K562 (cell line): ENCODE measurements at regions not wholly inside any gene's neighbourhood (a gene's known extent, or its start where the extent isn't known, plus 50 kb on each side); places are given as distances from the start of the nearest gene placed in this dataset. TPM values are rescaled to one million over a fixed set of nuclear protein-coding genes. Genes with fewer than 3 reads are reported as not detected.

Experiments
- ATAC-seq: fragments of 200-7000 bp; cut with Tn5 transposase; 3 replicates; pipeline ENCODE4 v1.9.1; 2020; ENCODE audit warnings: moderate library complexity
- BruUV-seq: library from RNA; stranded (reverse); fragments of 400-500 nt; replicated peaks from 2 replicates; lab custom pipeline; 2021; lab: Mats Ljungman, UMichigan
- CTCF ChIA-PET: fragments of 300-600 bp; formaldehyde crosslinking; extraction: SDS; loops from one replicate; lab custom pipeline; 2021; ENCODE audit warnings: low intra/inter-chr PET ratio; lab: Yijun Ruan, JAX
- POLR2A ChIA-PET: fragments of 300-600, 350-650 bp; sonication (Branson Sonifier 250); formaldehyde crosslinking; extraction: SDS; loops from one replicate; lab custom pipeline; 2021; ENCODE audit warnings: antibody characterized with exemption, inconsistent platforms; lab: Yijun Ruan, JAX
- DNase-seq, 4 experiments: peaks; one replicate each; pipeline versions ENCODE4 v3.0.0 to v3.0.0-alpha.2; 2011 to 2018; ENCODE audit warnings: low spot score in 3 of 4, mixed read lengths in 3 of 4; ENCODE audit errors: extremely low read depth in 1 of 4
- FAIRE-seq: peaks from 2 replicates; lab custom pipeline; 2011; peaks lifted over from hg19 to GRCh38; lab: Jason Lieb, UNC
- H2AFZ ChIP-seq: 2 replicates; pipeline ENCODE4 v1.6.0; 2011; ENCODE audit warnings: low read depth, low read length, control low read depth, inconsistent platforms
- H3K27ac ChIP-seq: fragments of 200-600 bp; 3 replicates; pipeline ENCODE4 v1.8.0; 2011; ENCODE audit warnings: low read depth, mild to moderate bottlenecking, control low read depth, inconsistent platforms, low read length, moderate library complexity, mixed read lengths; ENCODE audit errors: extremely low read depth
- H3K27me3 ChIP-seq, 2 experiments: fragments of 300-600 bp in 1 of 2; 2 replicates in 1 of 2; 3 replicates in 1 of 2; pipeline versions ENCODE4 v1.6.0 to v1.8.0; 2011; ENCODE audit warnings: inconsistent platforms in 2 of 2, low read length in 2 of 2, mild to moderate bottlenecking in 1 of 2, mixed read lengths in 1 of 2, moderate library complexity in 1 of 2; ENCODE audit not compliant: control insufficient read depth in 2 of 2, insufficient read depth in 2 of 2
- H3K36me3 ChIP-seq: fragments of 300-600 bp; 3 replicates; pipeline ENCODE4 v1.8.0; 2011; ENCODE audit warnings: mild to moderate bottlenecking, low read length, inconsistent platforms; ENCODE audit not compliant: control insufficient read depth, insufficient read depth
- H3K4me1 ChIP-seq, 2 experiments: fragments of 200-600 bp in 1 of 2; replicated peaks in 1 of 2; 2 replicates in 1 of 2; 3 replicates in 1 of 2; pipeline versions ENCODE4 v1.5.1 to v1.8.0; 2011; ENCODE audit warnings: inconsistent platforms in 2 of 2, low read length in 2 of 2, mild to moderate bottlenecking in 1 of 2, mixed read lengths in 1 of 2, moderate library complexity in 1 of 2; ENCODE audit not compliant: control insufficient read depth in 2 of 2, insufficient read depth in 2 of 2
- H3K4me2 ChIP-seq: 2 replicates; pipeline ENCODE4 v1.6.1; 2011; ENCODE audit warnings: low read length, control low read depth, inconsistent platforms, mixed read lengths; ENCODE audit not compliant: insufficient read depth
- H3K4me3 ChIP-seq: fragments of 200-600 bp; sonication (generic), shearing (Covaris generic); 2 replicates; pipeline ENCODE4 v1.5.1; 2016; ENCODE audit warnings: control low read depth, inconsistent platforms
- H3K79me2 ChIP-seq: fragments of 200-600 bp; 3 replicates; pipeline ENCODE4 v1.8.0; 2011; ENCODE audit warnings: low read length, inconsistent platforms; ENCODE audit not compliant: control insufficient read depth, insufficient read depth
- H3K9ac ChIP-seq, 2 experiments: 2 replicates each; pipeline versions ENCODE4 v1.6.0 to v1.6.1; 2011; ENCODE audit warnings: low read depth in 2 of 2, low read length in 2 of 2, control low read depth in 1 of 2, inconsistent platforms in 1 of 2, mild to moderate bottlenecking in 1 of 2, mixed read lengths in 1 of 2; ENCODE audit not compliant: insufficient read depth in 1 of 2
- H3K9me1 ChIP-seq: one replicate; pipeline ENCODE4 v1.6.0; 2011; ENCODE audit warnings: inconsistent platforms, mild to moderate bottlenecking, low read length, moderate library complexity; ENCODE audit not compliant: control insufficient read depth, insufficient read depth
- H3K9me3 ChIP-seq: replicated peaks from 2 replicates; pipeline ENCODE4 v1.5.1; 2011; ENCODE audit warnings: low read depth, low read length, inconsistent platforms; ENCODE audit not compliant: control insufficient read depth, insufficient read depth
- H4K20me1 ChIP-seq: replicated peaks from 2 replicates; pipeline ENCODE4 v1.6.1; 2011; ENCODE audit warnings: low read length, inconsistent platforms, mixed read lengths; ENCODE audit not compliant: control insufficient read depth, insufficient read depth
- GTF2B ChIP-seq: IDR thresholded peaks from 2 replicates; pipeline ENCODE4 v1.6.1; 2011; ENCODE audit not compliant: insufficient read length; ENCODE audit errors: extremely low read depth
- NFYB ChIP-seq: IDR thresholded peaks from 2 replicates; pipeline ENCODE4 v1.6.1; 2011; ENCODE audit warnings: mild to moderate bottlenecking, moderate library complexity; ENCODE audit not compliant: insufficient read length; ENCODE audit errors: extremely low read depth
- RBM34 ChIP-seq: fragments of 200-400 bp; formaldehyde crosslinking; IDR thresholded peaks from 2 replicates; pipeline ENCODE4 v1.6.1; 2018; ENCODE audit warnings: low read length, borderline replicate concordance; ENCODE audit not compliant: insufficient read depth
- ZNF316 ChIP-seq: fragments of 450-650 bp; IDR thresholded peaks from 2 replicates; pipeline ENCODE4 v1.6.1; 2016
- in situ Hi-C: fragments of 300-500 bp; cut with MboI; formaldehyde crosslinking; loops from 4 replicates; pipeline ENCODE4 v1.15.0; 2018; ENCODE audit warnings: inconsistent platforms, mixed read lengths
- intact Hi-C: fragments of 100-400 bp; cut with micrococcal nuclease; formaldehyde crosslinking; loops from 2 replicates; pipeline ENCODE4 v1.14.2; 2022
- small RNA-seq: library from RNA; depleted of rRNA; stranded (forward); fragments of <200 nt; gene quantifications from one replicate; pipeline ENCODE3, GENCODE V24; 2014

DNA sequence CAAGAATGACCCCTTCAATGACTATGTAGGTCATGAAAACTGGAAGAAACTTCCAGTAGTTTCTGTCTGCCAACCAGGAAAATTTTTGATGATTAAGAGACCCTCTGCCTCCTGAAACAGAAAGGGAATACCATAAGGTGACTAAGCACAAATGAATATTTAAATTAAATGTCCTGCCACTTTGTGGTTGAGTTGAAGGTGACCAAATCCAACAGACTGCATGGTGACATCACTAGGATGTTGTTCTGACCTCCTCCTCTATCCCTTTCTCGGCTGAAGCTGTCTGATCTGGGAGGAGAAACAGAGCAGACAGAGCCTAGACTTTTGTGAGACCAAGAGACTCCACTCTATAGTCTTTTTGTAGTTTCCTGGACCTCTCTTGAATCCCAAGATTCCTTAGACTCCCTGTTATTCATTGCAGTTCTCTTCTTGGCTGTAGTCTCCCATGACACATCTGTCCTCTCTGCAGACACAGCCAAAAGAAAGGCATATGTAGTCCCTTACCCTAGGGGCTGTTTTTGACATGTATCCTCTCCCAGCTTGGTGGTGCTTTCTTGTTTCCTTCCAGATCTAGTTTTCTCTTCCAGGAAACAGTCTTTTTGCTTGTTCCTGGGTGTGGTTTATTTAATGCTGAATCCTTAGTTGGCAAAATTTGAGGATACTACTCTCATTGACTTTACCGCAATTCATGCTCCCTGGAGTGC lies 55.2 kb upstream of the UBE3A start (continued):
- TF ChIP-seq NFYB = no peak

DNA sequence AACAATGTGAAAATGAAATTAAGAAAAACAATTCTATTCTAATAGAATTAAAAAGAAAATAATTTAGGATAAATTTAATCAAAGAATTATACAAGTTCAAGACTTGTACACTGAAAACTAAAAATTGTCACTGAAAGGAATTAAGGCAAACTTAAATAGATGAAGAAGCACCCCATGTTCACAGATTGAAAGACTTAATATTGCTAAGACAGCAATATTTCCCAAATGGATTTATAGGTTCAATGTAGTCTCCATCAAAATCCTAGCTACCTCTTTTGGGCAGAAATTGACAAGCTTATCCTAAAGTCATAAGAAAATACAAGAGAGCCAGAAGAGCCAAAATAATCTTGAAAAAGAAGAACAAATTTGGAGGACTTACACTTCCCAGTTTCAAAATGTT lies 53.5 kb upstream of the UBE3A start:
- intact Hi-C loops = no loop called here
- H3K9me1 ChIP-seq = no peaks in the 10 kb centered on the region
- H3K36me3 ChIP-seq = no peaks in the 10 kb centered on the region
- H3K4me3 ChIP-seq = no peak overlapping the region
- CTCF ChIA-PET = no interaction called here
- H3K27ac ChIP-seq = no peak overlapping the region
- no peaks in the 10 kb centered on the region for H3K79me2 ChIP-seq
- no peaks in the 10 kb centered on the region for H3K27me3 ChIP-seq
- TF ChIP-seq RBM34 (no peak), ZNF316 (peak; percentile 41; the same call in 1 of the 2 replicates), GTF2B (no peak)
- TF ChIP-seq, all 486 proteins: peak for 1
- FAIRE-seq = no peak
- Histone ChIP-seq H3K9ac (no peak overlapping the region), H3K9me3 (no peaks in the 10 kb centered on the region), H2AFZ (no peak overlapping the region), H3K4me2 (no peak overlapping the region), H4K20me1 (no peaks in the 10 kb centered on the region), H3K4me1 (no peaks in the 10 kb centered on the region)
- POLR2A ChIA-PET = no interaction called here
- no TSS peak for BruUV-seq
- no peak for DNase-seq
- in situ Hi-C loops = no loop called here
- ATAC-seq = no peak

Small RNAs in the stretch of these regions (small RNA-seq; reads per million reads assigned to genes)
- not detected for gene AC023449.1
